ENCODE measurements at regions not wholly inside any gene's neighbourhood (a gene's known extent, or its start where the extent isn't known, plus 50 kb on each side); places are given as distances from the start of the nearest gene placed in this dataset.

GRCh38 chr5:113652161-113652560 is 138.7 kb downstream of the YTHDC2 start:
- DNase-seq (ENCODE audit: low read depth), result no peak
- TF ChIP-seq CTCF (IDR thresholded peaks at IDR 0.05; ENCODE audit: control insufficient read depth, extremely low read depth, insufficient read depth), result no peak

GRCh38 chr5:113654828-113655227 is 141.3 kb downstream of the YTHDC2 start:
- no peak for DNase-seq (ENCODE audit: low read depth)

More at GRCh38 chr5:113652161-113652560, 138.7 kb downstream of the YTHDC2 start:
- H3K4me3 ChIP-seq (ENCODE audit: low read depth, low read length), result no peak overlapping the region

GRCh38 chr5:113660206-113660605 is 146.7 kb downstream of the YTHDC2 start:
- no peak for DNase-seq (ENCODE audit: low read depth)
- TF ChIP-seq CTCF (IDR thresholded peaks at IDR 0.05; ENCODE audit: control insufficient read depth, extremely low read depth, insufficient read depth), result no peak
- H3K4me3 ChIP-seq (ENCODE audit: low read depth, low read length), result no peak overlapping the region

More at GRCh38 chr5:113654828-113655227, 141.3 kb downstream of the YTHDC2 start:
- TF ChIP-seq CTCF (IDR thresholded peaks at IDR 0.05; ENCODE audit: control insufficient read depth, extremely low read depth, insufficient read depth), result no peak
- no peak overlapping the region for H3K4me3 ChIP-seq (ENCODE audit: low read depth, low read length)

- no peak overlapping the region for H3K4me3 ChIP-seq (ENCODE audit: low read depth, low read length)
- no peak for TF ChIP-seq CTCF (IDR thresholded peaks at IDR 0.05; ENCODE audit: control insufficient read depth, extremely low read depth, insufficient read depth)
- no peak for DNase-seq (ENCODE audit: low read depth)
These were observed 147.3 kb downstream of the YTHDC2 start for GRCh38 chr5:113660706-113661250.

GRCh38 chr5:113663879-113664541 is 150.5 kb downstream of the YTHDC2 start:
- DNase-seq (ENCODE audit: low read depth), result peak; percentile 27
- H3K4me3 ChIP-seq (ENCODE audit: low read depth, low read length), result no peak overlapping the region
- TF ChIP-seq CTCF (IDR thresholded peaks at IDR 0.05; ENCODE audit: control insufficient read depth, extremely low read depth, insufficient read depth), result peak; percentile 63

- TF ChIP-seq CTCF (IDR thresholded peaks at IDR 0.05; ENCODE audit: control insufficient read depth, extremely low read depth, insufficient read depth), result no peak
- no peak overlapping the region for H3K4me3 ChIP-seq (ENCODE audit: low read depth, low read length)
- DNase-seq (ENCODE audit: low read depth), result no peak
These were observed 159.5 kb downstream of the YTHDC2 start for GRCh38 chr5:113673041-113673440.

- DNase-seq (ENCODE audit: low read depth), result no peak
- H3K4me3 ChIP-seq (ENCODE audit: low read depth, low read length), result no peak overlapping the region
- TF ChIP-seq CTCF (IDR thresholded peaks at IDR 0.05; ENCODE audit: control insufficient read depth, extremely low read depth, insufficient read depth), result no peak
These were observed 161.7 kb downstream of the YTHDC2 start for GRCh38 chr5:113675166-113675565.

Data from LNCaP clone FGC (cell line).